ENCODE measurements at regions not wholly inside any gene's neighbourhood (a gene's known extent, or its start where the extent isn't known, plus 50 kb on each side); places are given as distances from the start of the nearest gene placed in this dataset.

DNA sequence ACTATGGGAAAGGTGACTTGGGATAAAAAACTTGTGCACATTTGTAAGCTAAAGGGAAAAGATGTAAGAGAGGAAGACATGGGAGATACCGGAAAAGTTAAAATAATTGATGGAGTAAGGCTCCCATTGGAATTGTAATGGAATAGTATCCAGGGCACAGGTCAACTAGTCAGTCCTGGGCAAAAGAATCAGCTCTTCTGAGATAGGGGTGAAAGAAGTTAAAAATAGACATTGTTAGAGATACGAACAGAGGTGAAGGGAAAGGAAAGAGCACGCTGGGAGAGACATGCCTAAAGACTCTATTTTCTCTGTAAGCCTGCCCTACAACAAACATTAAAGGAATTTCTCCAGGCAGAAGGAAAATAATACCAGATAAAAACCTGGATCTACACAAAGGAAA lies 101.6 kb downstream of the SLC41A2 start:
- Histone ChIP-seq H3K14ac (ENCODE audit: insufficient read length) (no peak overlapping the region), H3K4me3 (ENCODE audit: extremely low read depth in 1 of 4, insufficient read depth in 2 of 4, low read depth in 3 of 4, low read length in 4 of 4) (no peak overlapping the region), H3K56ac (replicated peaks; ENCODE audit: insufficient read length, low read depth, low read length) (no peak overlapping the region), H4K91ac (replicated peaks; ENCODE audit: insufficient read length, low read length) (no peak overlapping the region), H3K79me1 (ENCODE audit: low read depth, low read length) (no peaks in the 10 kb centered on the region), H2AK5ac (ENCODE audit: low read depth, low read length) (no peak overlapping the region), H3K23me2 (ENCODE audit: low read depth, low read length) (no peaks in the 10 kb centered on the region), H2BK120ac (replicated peaks; ENCODE audit: low read depth, low read length) (no peak overlapping the region), H3K9me3 (ENCODE audit: insufficient read depth in 2 of 2, low read depth in 1 of 2, low read length in 1 of 2) (no peaks in the 10 kb centered on the region), H3K36me3 (ENCODE audit: control insufficient read depth in 2 of 4, insufficient read depth in 4 of 4, low read length in 3 of 4) (no peaks in the 10 kb centered on the region), H2BK15ac (ENCODE audit: low read length) (no peak overlapping the region), H4K5ac (ENCODE audit: insufficient read length, low read depth, low read length) (no peak overlapping the region), H3K27me3 (replicated peaks in 1 of 4; ENCODE audit: control insufficient read depth in 3 of 4, extremely low read depth in 1 of 4, insufficient read depth in 3 of 4, low read length in 3 of 4) (no peaks in the 10 kb centered on the region), H4K20me1 (replicated peaks in 1 of 2; ENCODE audit: control insufficient read depth in 1 of 2, insufficient read depth in 2 of 2, low read length in 2 of 2) (no peaks in the 10 kb centered on the region), H3K4ac (replicated peaks; ENCODE audit: insufficient read length, low read depth, low read length) (no peak overlapping the region), H3K4me1 (replicated peaks in 1 of 4; ENCODE audit: control insufficient read depth in 3 of 4, insufficient read depth in 4 of 4, low read length in 3 of 4) (no peaks in the 10 kb centered on the region), H3K79me2 (ENCODE audit: control insufficient read depth in 1 of 2, insufficient read depth in 2 of 2, low read length in 2 of 2) (no peaks in the 10 kb centered on the region), H2BK5ac (ENCODE audit: low read depth, low read length) (no peak overlapping the region), H2AFZ (ENCODE audit: low read length) (no peak overlapping the region), H3K18ac (ENCODE audit: extremely low read depth, low read length) (no peak overlapping the region), H3K27ac (ENCODE audit: low read depth, low read length) (no peak overlapping the region), H4K8ac (ENCODE audit: extremely low read depth, insufficient read depth, low read length) (no peak overlapping the region), H3K23ac (ENCODE audit: insufficient read length) (no peak overlapping the region), H2BK20ac (ENCODE audit: low read length) (no peak overlapping the region), H3K9ac (replicated peaks in 1 of 4; ENCODE audit: extremely low read depth in 1 of 4, low read depth in 3 of 4, low read length in 3 of 4) (no peak overlapping the region), H3K4me2 (ENCODE audit: insufficient read depth in 1 of 2, low read depth in 2 of 2, low read length in 2 of 2) (no peak overlapping the region), H2BK12ac (ENCODE audit: low read depth, low read length) (no peak overlapping the region)
- POLR2A ChIA-PET (ENCODE audit: partially characterized antibody): no interaction called here
- CTCF ChIA-PET (ENCODE audit: partially characterized antibody): interaction anchor here (0.9 to 1.7 kb wide), 3 partner anchors 8 to 66 kb away, joined by 4 to 7 read pairs (median 5); no protein-coding TSS in a partner anchor
- no peak for DNase-seq (ENCODE audit: low read depth in 1 of 2, low spot score in 2 of 2)
- FAIRE-seq: no peak
- WGBS, 2 experiments (ENCODE audit: extremely low coverage in 1 of 2, insufficient coverage in 1 of 2, insufficient read length in 1 of 2, insufficient replicate concordance in 2 of 2, low coverage in 1 of 2, low lambda C conversion rate in 2 of 2, missing lambda C conversion rate in 1 of 2): 90% methylated on average over 3 of the region's 3 CpGs; no CpG with 5 or more reads in 1 of the 2 experiments
- TF ChIP-seq BCL11A (IDR thresholded peaks at IDR 0.05; ENCODE audit: low read depth in 2 of 2, low read length in 2 of 2) (no peak), NANOG (IDR thresholded peaks at IDR 0.05; ENCODE audit: insufficient read depth, low read depth, low read length, poor library complexity, severe bottlenecking) (no peak)

Data from H1 (cell line).